Right lobe of liver (tissue), 4 donors: ENCODE measurements at regions not wholly inside any gene's neighbourhood (a gene's known extent, or its start where the extent isn't known, plus 50 kb on each side); places are given as distances from the start of the nearest gene placed in this dataset.

Source experiments
- CTCF ChIP-seq, 4 donors: fragments of 200-600 bp in 3 of 4; fragments of 450-650 bp in 1 of 4; IDR thresholded peaks; one replicate each; pipeline versions ENCODE4 v1.5.1 to v1.8.0; 2016 to 2022; ENCODE audit warnings: antibody characterized with exemption in 4 of 4, mild to moderate bottlenecking in 2 of 4
- POLR2A ChIP-seq: fragments of 450-650 bp; IDR thresholded peaks from one replicate; pipeline ENCODE4 v1.6.1; 2017; ENCODE audit warnings: antibody characterized with exemption, mild to moderate bottlenecking
- donor health status: DM: no; HTN: no; CAD: no.
- donor health status: DM: no; HTN: no; CAD: no.
- donor health status: DM: no; HTN: yes; CAD: no.

DNA sequence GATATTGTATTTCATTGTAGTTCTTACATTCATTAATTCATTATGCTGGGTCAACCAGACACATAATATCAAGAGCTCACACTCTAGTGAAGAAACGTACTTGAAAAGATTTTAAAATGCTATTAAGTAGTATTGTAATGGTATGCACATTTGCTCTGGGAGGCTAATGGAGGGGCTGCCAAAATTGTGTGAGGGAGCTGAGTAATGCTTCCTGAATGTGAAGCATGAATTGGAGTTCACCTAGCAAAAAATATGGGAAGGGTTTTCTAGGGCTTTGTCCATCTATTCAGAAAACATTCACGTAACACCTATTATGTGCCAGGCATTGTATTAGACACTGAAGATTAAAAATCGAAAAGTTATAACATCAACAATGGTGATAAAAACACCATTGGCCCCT, 403.8 kb upstream of the PDE3A start:
- no peak for TF ChIP-seq CTCF (IDR thresholded peaks at IDR 0.05)
- no peak for TF ChIP-seq POLR2A
